Endothelial cell of hepatic sinusoid (primary cell): ENCODE measurements at regions not wholly inside any gene's neighbourhood (a gene's known extent, or its start where the extent isn't known, plus 50 kb on each side); places are given as distances from the start of the nearest gene placed in this dataset.
"Not testable (repeated sequence)": the region's sequence is repeated elsewhere in the genome, so short reads cannot be mapped to it uniquely, and the experiment has no call there.

Source experiments
- in situ Hi-C: cut with HindIII; loops from 2 replicates; pipeline ENCODE4 v1.10.0; 2017; ENCODE audit warnings: low sequenced_read_pairs

- in situ Hi-C loops: no loop called here
Observed at GRCh38 chr7:69418869-69419670, 179.2 kb upstream of the AUTS2 start.

DNA sequence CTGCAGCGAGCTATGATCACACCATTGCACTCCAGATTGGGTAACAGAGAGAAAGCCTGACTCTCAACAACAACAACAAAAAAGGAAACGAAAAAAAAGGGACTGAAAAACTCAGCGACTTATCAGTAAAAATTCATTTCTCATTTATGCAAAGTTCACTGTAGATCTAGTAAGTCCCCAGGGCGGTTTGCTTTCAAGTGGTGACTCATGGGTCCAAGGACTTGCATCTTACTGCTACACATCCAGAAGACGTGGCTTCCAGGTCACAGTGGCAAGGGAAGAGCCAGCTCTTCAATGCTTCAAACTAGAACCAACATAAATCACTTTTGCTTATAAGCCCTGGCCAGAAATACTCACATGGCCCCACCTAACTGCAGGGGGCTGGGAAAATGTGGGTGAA, 178.3 kb upstream of the AUTS2 start:
- in situ Hi-C loops: no loop called here

DNA sequence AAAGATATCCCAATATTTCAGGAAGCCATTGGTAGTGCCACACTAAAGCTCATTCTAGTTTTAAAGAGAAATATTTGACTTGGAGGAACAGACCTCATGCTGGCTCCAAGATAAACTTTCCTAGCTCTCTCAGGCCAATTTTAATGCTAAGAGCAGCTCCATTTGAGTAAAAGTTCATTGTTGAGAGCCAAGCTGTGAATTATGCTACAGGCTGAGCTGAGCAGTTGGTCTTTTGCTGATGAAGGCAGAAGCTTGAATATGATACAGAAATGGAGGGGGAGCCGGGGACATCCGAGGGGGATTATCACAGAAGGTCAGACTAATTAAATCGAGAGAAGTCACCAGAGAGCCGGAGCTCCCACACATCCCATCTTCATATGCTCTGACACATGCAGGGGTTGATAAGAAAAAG, 175.7 kb upstream of the AUTS2 start:
- in situ Hi-C loops: no loop called here

- in situ Hi-C loops: no loop called here
Observed at GRCh38 chr7:69426705-69427104, 171.6 kb upstream of the AUTS2 start.

- in situ Hi-C loops: no loop called here
Observed at GRCh38 chr7:69428089-69428488, 170.2 kb upstream of the AUTS2 start.

- in situ Hi-C loops: no loop called here
Observed at GRCh38 chr7:69429911-69430383, 168.3 kb upstream of the AUTS2 start.

- in situ Hi-C loops: no loop called here
Observed at GRCh38 chr7:69430384-69431021, 167.8 kb upstream of the AUTS2 start.

DNA sequence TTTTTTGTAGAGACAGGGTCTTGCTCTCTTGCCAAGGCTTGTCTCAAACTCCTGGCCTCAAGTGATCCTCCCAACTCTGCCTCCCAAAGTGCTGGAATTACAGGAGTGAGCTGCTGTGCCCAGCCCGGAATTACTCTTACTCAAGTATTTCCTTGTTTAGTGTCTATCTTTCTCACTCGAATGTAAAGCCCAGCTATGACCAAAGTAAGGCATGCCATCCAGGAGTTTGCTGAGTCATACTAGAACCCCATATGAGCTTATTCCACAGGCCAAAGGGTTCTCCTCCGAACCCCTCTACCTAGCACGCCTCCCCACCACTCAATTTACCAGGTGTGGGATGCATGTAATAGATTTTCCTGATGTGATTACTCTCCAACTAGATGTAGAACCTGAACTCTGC, 166.6 kb upstream of the AUTS2 start:
- in situ Hi-C loops: no loop called here

DNA sequence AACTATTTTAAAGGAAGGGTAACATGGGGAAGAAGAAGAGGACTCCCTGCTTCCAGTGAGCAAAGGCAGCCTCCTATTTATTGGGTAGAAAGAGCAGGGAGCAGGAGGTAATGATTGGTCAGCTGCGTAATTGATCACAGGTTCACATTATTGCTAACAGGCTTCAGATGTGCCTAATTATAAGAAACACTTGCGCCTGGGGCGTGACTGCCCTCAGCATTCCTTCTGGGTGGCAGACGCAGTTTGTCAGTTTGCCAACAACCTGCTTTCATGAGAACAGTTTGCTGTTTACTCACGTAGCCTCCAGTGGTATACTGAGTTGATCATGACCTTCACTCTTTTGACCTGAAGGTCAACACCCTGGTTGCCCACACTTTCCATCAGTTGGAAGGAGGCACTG, 166.0 kb upstream of the AUTS2 start:
- in situ Hi-C loops: not testable (repeated sequence)

GRCh38 chr7:69433081-69433480, 165.2 kb upstream of the AUTS2 start:
- in situ Hi-C loops: no loop called here

GRCh38 chr7:69434398-69434815, 163.9 kb upstream of the AUTS2 start:
- in situ Hi-C loops: no loop called here

DNA sequence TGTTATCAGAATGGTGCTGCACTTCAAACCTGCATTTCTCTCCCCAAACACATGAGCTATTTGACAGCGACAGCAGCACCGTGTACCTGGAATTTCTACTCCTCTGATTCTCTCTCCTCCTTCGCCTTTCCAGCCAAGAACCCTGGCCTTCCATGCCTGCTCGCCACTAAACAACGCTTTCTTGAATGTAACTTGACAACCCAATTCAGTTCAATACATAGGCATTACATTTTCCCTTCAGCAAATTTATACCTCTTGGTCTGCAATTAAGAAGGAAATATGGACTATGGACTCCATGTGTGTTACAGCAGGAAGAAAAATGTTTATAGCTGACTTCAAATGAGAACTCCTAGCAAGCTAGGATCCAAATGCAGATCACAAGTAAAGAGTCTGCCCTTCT, 162.6 kb upstream of the AUTS2 start:
- in situ Hi-C loops: no loop called here

- in situ Hi-C loops: no loop called here
Observed at GRCh38 chr7:69436946-69437345, 161.3 kb upstream of the AUTS2 start.

- in situ Hi-C loops: no loop called here
Observed at GRCh38 chr7:69438584-69439412, 159.5 kb upstream of the AUTS2 start.

DNA sequence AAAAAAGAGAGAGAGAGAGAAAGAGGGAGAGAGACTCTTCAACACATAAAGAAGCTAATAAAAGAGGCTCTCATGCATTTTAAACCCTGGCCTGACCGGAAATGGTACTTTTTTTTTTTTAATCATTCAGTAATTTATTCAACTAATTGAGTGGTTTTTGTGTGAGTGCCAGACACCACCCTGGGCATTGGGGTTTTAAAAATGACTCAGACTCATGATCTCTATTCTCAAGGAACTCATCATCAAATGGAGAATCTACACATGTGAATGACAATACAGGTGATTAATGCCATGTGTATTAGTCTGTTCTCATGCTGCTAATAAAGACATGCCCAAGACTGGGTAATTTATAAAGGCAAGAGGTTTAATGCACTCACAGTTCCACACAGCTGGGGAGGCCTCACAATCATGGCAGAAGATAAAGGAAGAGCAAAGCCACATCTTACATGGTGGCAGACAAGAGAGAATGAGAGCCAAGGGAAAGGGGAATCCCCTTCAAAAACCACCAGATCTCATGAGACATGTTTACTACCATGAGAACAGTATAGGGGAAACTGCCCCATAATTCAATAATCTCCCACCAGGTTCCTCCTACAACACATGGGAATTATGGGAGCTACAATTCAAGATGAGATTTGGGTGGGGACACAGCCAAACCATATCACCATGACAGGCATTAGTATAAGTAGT, 158.5 kb upstream of the AUTS2 start:
- in situ Hi-C loops: no loop called here

- in situ Hi-C loops: no loop called here
Observed at GRCh38 chr7:69440976-69441375, 157.3 kb upstream of the AUTS2 start.

DNA sequence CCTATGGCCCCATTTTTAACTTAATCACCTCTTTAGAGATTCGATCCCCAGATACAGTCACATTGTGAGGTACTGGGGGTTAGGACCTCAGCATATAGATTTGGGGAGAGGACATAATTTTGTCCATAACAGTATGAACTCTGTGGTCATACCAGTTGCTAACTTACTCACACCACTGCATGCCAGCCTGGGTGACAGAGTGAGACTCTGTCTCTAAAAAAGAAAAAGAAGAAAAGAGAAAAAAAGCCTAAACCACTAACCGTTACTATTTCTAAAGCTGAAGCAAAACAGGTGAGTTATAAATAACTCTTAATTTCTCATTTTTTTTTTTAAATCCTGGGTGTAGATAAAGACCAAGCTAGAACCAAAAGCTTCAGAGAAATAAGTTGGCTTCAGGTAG, 155.1 kb upstream of the AUTS2 start:
- in situ Hi-C loops: no loop called here

GRCh38 chr7:69445541-69445940, 152.7 kb upstream of the AUTS2 start:
- in situ Hi-C loops: no loop called here

DNA sequence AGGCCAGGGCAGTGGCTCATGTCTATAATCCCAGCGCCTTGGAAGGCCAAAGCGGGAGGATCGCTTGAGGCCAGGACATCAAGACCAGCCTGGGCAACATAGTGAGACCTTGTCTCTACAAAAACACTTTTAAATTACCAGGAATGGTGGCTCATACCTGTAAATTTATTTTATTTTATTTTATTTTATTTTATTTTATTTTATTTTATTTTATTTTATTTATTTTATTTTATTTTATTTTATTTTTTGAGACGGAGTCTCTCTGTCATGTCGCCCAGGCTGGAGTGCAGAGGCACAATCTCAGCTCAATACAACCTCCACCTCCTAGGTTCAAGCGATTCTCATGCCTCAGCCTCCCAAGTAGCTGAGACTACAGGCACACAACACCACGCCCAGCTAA, 152.1 kb upstream of the AUTS2 start:
- in situ Hi-C loops: not testable (repeated sequence)

DNA sequence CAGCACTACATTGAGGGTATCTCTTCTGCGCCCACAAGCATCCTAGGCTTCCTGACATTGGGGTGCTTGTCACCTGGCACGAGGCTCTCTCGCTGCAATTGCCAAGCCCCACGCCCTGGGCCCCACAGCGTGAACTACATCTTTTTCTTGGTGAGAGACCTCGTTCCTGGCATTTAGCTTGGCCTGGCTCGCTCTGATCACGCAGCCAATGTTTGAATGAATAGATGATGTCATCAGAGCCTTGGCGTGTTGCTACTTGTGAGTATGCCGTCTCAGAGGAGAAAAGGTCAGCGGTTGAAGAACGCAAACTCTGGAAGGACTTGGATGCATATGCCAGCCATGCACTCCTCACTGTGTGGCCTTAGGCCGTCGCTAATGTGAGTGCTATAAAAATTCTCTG, 150.2 kb upstream of the AUTS2 start:
- in situ Hi-C loops: no loop called here

DNA sequence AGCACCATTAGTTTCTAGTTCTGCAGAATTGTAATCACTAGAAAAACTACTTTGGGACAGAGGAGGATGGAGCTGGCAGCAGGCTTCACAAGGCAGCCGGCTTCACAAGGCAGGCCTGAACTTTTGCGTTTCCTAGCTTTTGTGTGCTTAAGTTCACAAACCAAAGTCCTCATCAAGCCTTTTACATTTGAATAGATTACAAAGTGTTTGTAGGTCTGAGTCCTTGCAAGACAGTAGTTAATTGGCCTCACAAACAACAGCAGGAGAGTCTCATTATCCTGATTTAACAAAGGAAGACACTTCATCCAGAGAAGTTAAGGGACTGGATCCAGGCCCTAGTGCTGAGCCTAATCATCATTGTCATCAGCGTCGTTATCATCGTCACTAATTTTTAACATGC, 147.8 kb upstream of the AUTS2 start:
- in situ Hi-C loops: no loop called here
